Neural cell (in vitro differentiated cells): ENCODE measurements at regions not wholly inside any gene's neighbourhood (a gene's known extent, or its start where the extent isn't known, plus 50 kb on each side); places are given as distances from the start of the nearest gene placed in this dataset.

Experiments
- H2AFZ ChIP-seq: fragments of 200-600, 300-800 bp; sonication (generic), shearing (Covaris generic); 2 replicates; pipeline ENCODE4 v1.6.0; 2014; ENCODE audit warnings: low read depth, mild to moderate bottlenecking, antibody characterized with exemption, low read length, moderate library complexity
- H3F3A ChIP-seq: fragments of 200-600 bp; shearing (Covaris generic); 2 replicates; pipeline ENCODE4 v1.6.1; 2016; ENCODE audit warnings: mild to moderate bottlenecking, moderate library complexity, mixed read lengths, antibody characterized with exemption, low read length; ENCODE audit not compliant: insufficient read depth, poor library complexity, severe bottlenecking
- H3K27ac ChIP-seq: fragments of 200-600, 300-800 bp; sonication (generic), shearing (Covaris generic); 2 replicates; pipeline ENCODE4 v1.5.1; 2014; ENCODE audit warnings: mild to moderate bottlenecking, low read length, moderate library complexity
- H3K27me3 ChIP-seq: fragments of 300-800, 200-600 bp; sonication (generic), shearing (Covaris generic); 2 replicates; pipeline ENCODE4 v1.6.0; 2014; ENCODE audit warnings: mild to moderate bottlenecking, low read depth, low read length, moderate library complexity; ENCODE audit not compliant: insufficient read depth
- H3K36me3 ChIP-seq: fragments of 300-800, 200-600 bp; sonication (generic), shearing (Covaris generic); 2 replicates; pipeline ENCODE4 v1.5.1; 2014; ENCODE audit warnings: mild to moderate bottlenecking, antibody characterized with exemption, low read length, moderate library complexity; ENCODE audit not compliant: insufficient read depth
- H3K4me2 ChIP-seq: fragments of 300-800, 200-600 bp; sonication (generic), shearing (Covaris generic); 2 replicates; pipeline ENCODE4 v1.6.0; 2014; ENCODE audit warnings: mild to moderate bottlenecking, low read length
- H3K4me3 ChIP-seq: fragments of 300-800, 200-600 bp; sonication (generic), shearing (Covaris generic); 2 replicates; pipeline ENCODE4 v1.5.1; 2014; ENCODE audit warnings: mild to moderate bottlenecking, low read length, moderate library complexity
- H3K79me2 ChIP-seq: fragments of 200-600 bp; shearing (Covaris generic); replicated peaks from 2 replicates; pipeline ENCODE4 v1.6.0; 2014; ENCODE audit warnings: mild to moderate bottlenecking, low read length, moderate library complexity; ENCODE audit not compliant: insufficient read depth
- H3K9ac ChIP-seq: fragments of 300-800, 200-600 bp; sonication (generic), shearing (Covaris generic); 2 replicates; pipeline ENCODE4 v1.6.1; 2016; ENCODE audit warnings: mild to moderate bottlenecking, low read length, mixed read lengths
- H3K9me2 ChIP-seq: fragments of 200-600 bp; shearing (Covaris generic); 2 replicates; pipeline ENCODE4 v1.6.1; 2016; ENCODE audit warnings: mild to moderate bottlenecking, low read length, mixed read lengths; ENCODE audit not compliant: insufficient read depth
- H3K9me3 ChIP-seq: fragments of 200-600, 300-800 bp; sonication (generic), shearing (Covaris generic); 2 replicates; pipeline ENCODE4 v1.6.1; 2016; ENCODE audit warnings: mild to moderate bottlenecking, mixed run types, low read length, moderate library complexity, mixed read lengths
- H4K20me1 ChIP-seq: fragments of 200-600 bp; shearing (Covaris generic); 2 replicates; pipeline ENCODE4 v1.6.1; 2016; ENCODE audit warnings: mild to moderate bottlenecking, mixed run types; ENCODE audit not compliant: insufficient read depth
- EP300 ChIP-seq: fragments of 450-650 bp; conservative IDR thresholded peaks from 2 replicates; pipeline ENCODE4 v1.6.1; 2014; ENCODE audit warnings: antibody characterized with exemption, mild to moderate bottlenecking, moderate library complexity; ENCODE audit not compliant: poor library complexity, severe bottlenecking
- EZH2 ChIP-seq: fragments of 200-600, 300-800 bp; shearing (Covaris generic), sonication (generic); IDR thresholded peaks from 2 replicates; pipeline ENCODE4 v1.6.1; 2014; ENCODE audit warnings: antibody characterized with exemption, low read length, borderline replicate concordance, mild to moderate bottlenecking; ENCODE audit not compliant: insufficient read depth, poor library complexity, severe bottlenecking
- MXI1 ChIP-seq: fragments of 450-650 bp; conservative IDR thresholded peaks from 2 replicates; pipeline ENCODE4 v1.6.1; 2014; ENCODE audit warnings: antibody characterized with exemption, mild to moderate bottlenecking; ENCODE audit not compliant: poor library complexity, severe bottlenecking
- POLR2AphosphoS5 ChIP-seq: IDR thresholded peaks from 2 replicates; pipeline ENCODE4 v1.6.1; 2012
- RAD21 ChIP-seq: fragments of 450-650 bp; conservative IDR thresholded peaks from 2 replicates; pipeline ENCODE4 v1.6.1; 2014; ENCODE audit warnings: antibody characterized with exemption, mild to moderate bottlenecking, moderate library complexity
- SMC3 ChIP-seq: fragments of 450-650 bp; conservative IDR thresholded peaks from 2 replicates; pipeline ENCODE4 v1.6.1; 2014; ENCODE audit warnings: antibody characterized with exemption, mild to moderate bottlenecking, moderate library complexity; ENCODE audit not compliant: poor library complexity
- TAF1 ChIP-seq: IDR thresholded peaks from 2 replicates; pipeline ENCODE4 v1.6.1; 2012; ENCODE audit warnings: low read depth
- TF ChIP-seq, protein P1 (sequence below): IDR thresholded peaks from 2 replicates; pipeline ENCODE4 v1.6.1; 2012; ENCODE audit warnings: borderline replicate concordance
- TF ChIP-seq, protein P2 (sequence below): fragments of 450-650 bp; IDR thresholded peaks from 2 replicates; pipeline ENCODE4 v1.5.1; 2014; ENCODE audit warnings: antibody characterized with exemption, mild to moderate bottlenecking, moderate library complexity; ENCODE audit not compliant: poor library complexity, severe bottlenecking

DNA sequence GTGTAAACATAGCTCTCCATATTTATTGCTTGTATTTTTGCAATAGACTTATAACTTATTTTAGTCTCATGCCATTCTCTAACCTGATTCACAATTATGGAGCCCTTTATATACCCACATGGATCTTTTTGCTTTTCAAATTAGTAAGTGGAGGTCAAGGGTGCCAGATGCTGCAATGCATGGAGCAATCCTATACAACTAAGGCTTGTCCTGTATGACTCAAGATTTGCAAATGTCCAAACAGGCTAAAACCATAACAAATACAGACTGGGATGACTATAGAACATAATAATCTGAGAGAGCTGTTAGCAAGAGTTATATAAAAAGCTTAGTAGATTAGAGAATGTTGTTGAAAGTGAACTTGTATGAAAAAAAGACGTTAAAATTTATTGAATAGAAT, 690.4 kb upstream of the NRXN1 start:
- TF ChIP-seq EP300, result no peak
- TF ChIP-seq SMC3, result no peak
- TF ChIP-seq, protein P1, sequence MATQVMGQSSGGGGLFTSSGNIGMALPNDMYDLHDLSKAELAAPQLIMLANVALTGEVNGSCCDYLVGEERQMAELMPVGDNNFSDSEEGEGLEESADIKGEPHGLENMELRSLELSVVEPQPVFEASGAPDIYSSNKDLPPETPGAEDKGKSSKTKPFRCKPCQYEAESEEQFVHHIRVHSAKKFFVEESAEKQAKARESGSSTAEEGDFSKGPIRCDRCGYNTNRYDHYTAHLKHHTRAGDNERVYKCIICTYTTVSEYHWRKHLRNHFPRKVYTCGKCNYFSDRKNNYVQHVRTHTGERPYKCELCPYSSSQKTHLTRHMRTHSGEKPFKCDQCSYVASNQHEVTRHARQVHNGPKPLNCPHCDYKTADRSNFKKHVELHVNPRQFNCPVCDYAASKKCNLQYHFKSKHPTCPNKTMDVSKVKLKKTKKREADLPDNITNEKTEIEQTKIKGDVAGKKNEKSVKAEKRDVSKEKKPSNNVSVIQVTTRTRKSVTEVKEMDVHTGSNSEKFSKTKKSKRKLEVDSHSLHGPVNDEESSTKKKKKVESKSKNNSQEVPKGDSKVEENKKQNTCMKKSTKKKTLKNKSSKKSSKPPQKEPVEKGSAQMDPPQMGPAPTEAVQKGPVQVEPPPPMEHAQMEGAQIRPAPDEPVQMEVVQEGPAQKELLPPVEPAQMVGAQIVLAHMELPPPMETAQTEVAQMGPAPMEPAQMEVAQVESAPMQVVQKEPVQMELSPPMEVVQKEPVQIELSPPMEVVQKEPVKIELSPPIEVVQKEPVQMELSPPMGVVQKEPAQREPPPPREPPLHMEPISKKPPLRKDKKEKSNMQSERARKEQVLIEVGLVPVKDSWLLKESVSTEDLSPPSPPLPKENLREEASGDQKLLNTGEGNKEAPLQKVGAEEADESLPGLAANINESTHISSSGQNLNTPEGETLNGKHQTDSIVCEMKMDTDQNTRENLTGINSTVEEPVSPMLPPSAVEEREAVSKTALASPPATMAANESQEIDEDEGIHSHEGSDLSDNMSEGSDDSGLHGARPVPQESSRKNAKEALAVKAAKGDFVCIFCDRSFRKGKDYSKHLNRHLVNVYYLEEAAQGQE, result no peak
- TF ChIP-seq TAF1, result no peak
- TF ChIP-seq EZH2, result no peak
- no peak for TF ChIP-seq POLR2AphosphoS5
- no peaks in the 10 kb centered on the region for H3K27me3 ChIP-seq

DNA sequence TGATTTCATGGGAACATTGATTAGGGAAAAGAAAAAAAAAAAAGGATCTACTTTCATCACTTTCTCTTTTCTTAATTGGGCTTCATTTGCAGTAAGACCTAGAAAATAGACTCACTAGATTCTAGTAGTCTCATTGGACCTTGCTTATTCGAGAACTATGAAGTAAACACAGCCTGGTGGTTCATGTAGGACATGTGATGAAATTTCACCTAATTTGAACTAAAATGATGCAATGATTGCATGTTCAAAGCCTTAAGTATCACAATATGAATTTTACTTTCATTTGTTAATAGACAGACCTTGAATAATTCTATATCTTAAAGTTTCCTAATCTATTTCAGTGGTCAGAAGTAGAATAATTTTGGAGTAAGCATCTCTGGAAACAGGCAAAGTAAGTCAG, 688.9 kb upstream of the NRXN1 start:
- H3K36me3 ChIP-seq, result no peaks in the 10 kb centered on the region
- H3K27ac ChIP-seq, result no peak overlapping the region
- H3K9ac ChIP-seq, result no peak overlapping the region
- no peak overlapping the region for H2AFZ ChIP-seq
- no peaks in the 10 kb centered on the region for H3F3A ChIP-seq
- H4K20me1 ChIP-seq, result no peaks in the 10 kb centered on the region
- no peaks in the 10 kb centered on the region for H3K9me3 ChIP-seq
- no peaks in the 10 kb centered on the region for H3K9me2 ChIP-seq
- no peaks in the 10 kb centered on the region for H3K79me2 ChIP-seq
- TF ChIP-seq, protein P2, sequence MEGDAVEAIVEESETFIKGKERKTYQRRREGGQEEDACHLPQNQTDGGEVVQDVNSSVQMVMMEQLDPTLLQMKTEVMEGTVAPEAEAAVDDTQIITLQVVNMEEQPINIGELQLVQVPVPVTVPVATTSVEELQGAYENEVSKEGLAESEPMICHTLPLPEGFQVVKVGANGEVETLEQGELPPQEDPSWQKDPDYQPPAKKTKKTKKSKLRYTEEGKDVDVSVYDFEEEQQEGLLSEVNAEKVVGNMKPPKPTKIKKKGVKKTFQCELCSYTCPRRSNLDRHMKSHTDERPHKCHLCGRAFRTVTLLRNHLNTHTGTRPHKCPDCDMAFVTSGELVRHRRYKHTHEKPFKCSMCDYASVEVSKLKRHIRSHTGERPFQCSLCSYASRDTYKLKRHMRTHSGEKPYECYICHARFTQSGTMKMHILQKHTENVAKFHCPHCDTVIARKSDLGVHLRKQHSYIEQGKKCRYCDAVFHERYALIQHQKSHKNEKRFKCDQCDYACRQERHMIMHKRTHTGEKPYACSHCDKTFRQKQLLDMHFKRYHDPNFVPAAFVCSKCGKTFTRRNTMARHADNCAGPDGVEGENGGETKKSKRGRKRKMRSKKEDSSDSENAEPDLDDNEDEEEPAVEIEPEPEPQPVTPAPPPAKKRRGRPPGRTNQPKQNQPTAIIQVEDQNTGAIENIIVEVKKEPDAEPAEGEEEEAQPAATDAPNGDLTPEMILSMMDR, result no peak
- TF ChIP-seq RAD21, result no peak
- no peak for TF ChIP-seq POLR2AphosphoS5
- no peaks in the 10 kb centered on the region for H3K27me3 ChIP-seq
- H3K4me2 ChIP-seq, result no peak overlapping the region
- no peak overlapping the region for H3K4me3 ChIP-seq

More for the DNA sequence above, 690.4 kb upstream of the NRXN1 start:
- no peaks in the 10 kb centered on the region for H3K9me2 ChIP-seq
- no peak overlapping the region for H3K4me2 ChIP-seq
- no peak overlapping the region for H3K27ac ChIP-seq
- no peaks in the 10 kb centered on the region for H3K9me3 ChIP-seq
- no peak overlapping the region for H3K4me3 ChIP-seq
- no peaks in the 10 kb centered on the region for H3K36me3 ChIP-seq
- H2AFZ ChIP-seq, result no peak overlapping the region
- no peak overlapping the region for H3K9ac ChIP-seq
- no peaks in the 10 kb centered on the region for H4K20me1 ChIP-seq
- H3K79me2 ChIP-seq, result no peaks in the 10 kb centered on the region
- H3F3A ChIP-seq, result no peaks in the 10 kb centered on the region

DNA sequence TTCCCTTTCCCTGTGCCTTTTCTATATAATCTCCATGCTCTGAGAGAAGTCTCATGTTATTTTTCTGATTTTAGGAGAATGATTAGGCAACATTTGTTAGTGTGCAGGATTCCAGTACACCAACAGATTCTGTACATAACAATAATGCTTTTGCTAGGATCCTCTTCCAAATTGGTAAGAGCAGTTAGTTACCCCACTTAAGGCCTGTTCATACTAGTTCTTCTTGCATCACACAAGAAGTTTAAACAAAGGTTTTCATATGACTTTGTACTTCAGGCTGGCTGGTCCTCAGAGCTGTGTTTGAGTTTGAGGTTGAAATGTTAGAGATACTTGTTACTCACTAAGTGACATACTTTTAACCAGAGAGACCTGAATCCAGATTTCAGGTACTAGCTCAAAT, 686.9 kb upstream of the NRXN1 start:
- Histone ChIP-seq H3K27me3 (no peaks in the 10 kb centered on the region), H2AFZ (no peak overlapping the region), H3F3A (no peaks in the 10 kb centered on the region), H3K9me2 (no peaks in the 10 kb centered on the region), H3K27ac (no peak overlapping the region), H3K9ac (no peak overlapping the region), H3K4me2 (no peak overlapping the region), H3K9me3 (peaks cover 4% of the 10 kb centered on the region), H3K36me3 (no peaks in the 10 kb centered on the region), H3K79me2 (no peaks in the 10 kb centered on the region), H3K4me3 (no peak overlapping the region), H4K20me1 (no peaks in the 10 kb centered on the region)
- TF ChIP-seq TAF1 (no peak), MXI1 (no peak), EP300 (no peak), SMC3 (no peak), EZH2 (no peak), POLR2AphosphoS5 (no peak), RAD21 (no peak)
- TF ChIP-seq, protein P2, result no peak
- TF ChIP-seq, protein P1, result no peak
